Liver (tissue), 8 donors: ENCODE measurements at regions not wholly inside any gene's neighbourhood (a gene's known extent, or its start where the extent isn't known, plus 50 kb on each side); places are given as distances from the start of the nearest gene placed in this dataset.
A peak's percentile ranks its signal among the peaks of the same experiment; 100 is the strongest.

Experiments
- DNase-seq: peaks from one replicate; pipeline ENCODE4 v3.0.0-alpha.2; 2017; ENCODE audit warnings: low spot score
- H3K27ac ChIP-seq, 2 donors: one replicate each; pipeline ENCODE4 v1.7.0; 2013; ENCODE audit warnings: inconsistent platforms in 2 of 2, low read length in 2 of 2, control low read depth in 1 of 2, low read depth in 1 of 2, mild to moderate bottlenecking in 1 of 2
- H3K27me3 ChIP-seq, 4 donors: one replicate each; pipeline versions ENCODE4 v1.6.1 to v1.7.0; 2013; ENCODE audit warnings: low read length in 3 of 4, inconsistent platforms in 1 of 4, mild to moderate bottlenecking in 1 of 4, moderate library complexity in 1 of 4; ENCODE audit not compliant: control insufficient read depth in 4 of 4, insufficient read depth in 4 of 4
- H3K36me3 ChIP-seq, 4 donors: one replicate each; pipeline versions ENCODE4 v1.6.1 to v1.7.0; 2013; ENCODE audit warnings: low read length in 3 of 4, mild to moderate bottlenecking in 3 of 4, low read depth in 1 of 4, moderate library complexity in 1 of 4; ENCODE audit not compliant: control insufficient read depth in 4 of 4, insufficient read depth in 3 of 4
- H3K4me1 ChIP-seq, 4 donors: one replicate each; pipeline versions ENCODE4 v1.6.1 to v1.7.0; 2013; ENCODE audit warnings: low read length in 3 of 4, mild to moderate bottlenecking in 3 of 4, moderate library complexity in 1 of 4; ENCODE audit not compliant: control insufficient read depth in 4 of 4, insufficient read depth in 4 of 4
- H3K4me3 ChIP-seq, 3 donors: one replicate each; pipeline versions ENCODE4 v1.6.1 to v1.7.0; 2013; ENCODE audit warnings: low read length in 3 of 3, control low read depth in 1 of 3, low read depth in 1 of 3, mild to moderate bottlenecking in 1 of 3
- H3K9ac ChIP-seq, 2 donors: one replicate each; pipeline ENCODE4 v1.7.0; 2013; ENCODE audit warnings: low read length in 2 of 2, mild to moderate bottlenecking in 2 of 2, moderate library complexity in 2 of 2, control low read depth in 1 of 2, low read depth in 1 of 2
- H3K9me3 ChIP-seq, 4 donors: one replicate each; pipeline versions ENCODE4 v1.6.1 to v1.7.0; 2013; ENCODE audit warnings: low read length in 3 of 4; ENCODE audit not compliant: control insufficient read depth in 4 of 4
- CTCF ChIP-seq: fragments of 150-350 bp; IDR thresholded peaks from 2 replicates; pipeline ENCODE4 v1.5.1; 2017; ENCODE audit warnings: improper control_type of control experiment, low read depth, low read length; ENCODE audit not compliant: missing input control
- EGR1 ChIP-seq, 2 donors: IDR thresholded peaks; 2 replicates each; pipeline ENCODE4 v1.6.1; 2016 to 2018; ENCODE audit warnings: antibody characterized with exemption in 2 of 2, low read depth in 2 of 2
- FOXA1 ChIP-seq: IDR thresholded peaks from 2 replicates; pipeline ENCODE4 v1.6.1; 2016; ENCODE audit warnings: antibody characterized with exemption
- FOXA2 ChIP-seq: IDR thresholded peaks from 2 replicates; pipeline ENCODE4 v1.6.1; 2016; ENCODE audit warnings: antibody characterized with exemption
- GABPA ChIP-seq, 2 donors: IDR thresholded peaks in 1 of 2; conservative IDR thresholded peaks in 1 of 2; 2 replicates each; pipeline ENCODE4 v1.6.1; 2016; ENCODE audit warnings: antibody characterized with exemption in 2 of 2, mild to moderate bottlenecking in 1 of 2, moderate library complexity in 1 of 2
- HNF4A ChIP-seq, 2 donors: conservative IDR thresholded peaks; 2 replicates each; pipeline ENCODE4 v1.6.1; 2016; ENCODE audit warnings: antibody characterized with exemption in 2 of 2, mild to moderate bottlenecking in 2 of 2
- HNF4G ChIP-seq: IDR thresholded peaks from 2 replicates; pipeline ENCODE4 v1.6.1; 2016; ENCODE audit warnings: antibody characterized with exemption
- JUND ChIP-seq, 2 donors: IDR thresholded peaks; 2 replicates each; pipeline ENCODE4 v1.6.1; 2016; ENCODE audit warnings: antibody characterized with exemption in 2 of 2
- NR2F2 ChIP-seq: IDR thresholded peaks from 2 replicates; pipeline ENCODE4 v1.6.1; 2016; ENCODE audit warnings: antibody characterized with exemption
- RAD21 ChIP-seq, 2 donors: IDR thresholded peaks; 2 replicates each; pipeline ENCODE4 v1.6.1; 2016; ENCODE audit warnings: antibody characterized with exemption in 2 of 2, mild to moderate bottlenecking in 2 of 2
- REST ChIP-seq: IDR thresholded peaks from 2 replicates; pipeline ENCODE4 v1.6.1; 2016; ENCODE audit warnings: antibody characterized with exemption, mild to moderate bottlenecking
- RXRA ChIP-seq, 2 donors: IDR thresholded peaks; 2 replicates each; pipeline ENCODE4 v1.6.1; 2017 to 2018; ENCODE audit warnings: antibody characterized with exemption in 2 of 2, mild to moderate bottlenecking in 1 of 2
- YY1 ChIP-seq: IDR thresholded peaks from 2 replicates; pipeline ENCODE4 v1.6.1; 2016; ENCODE audit warnings: antibody characterized with exemption, mild to moderate bottlenecking
- WGBS: extraction: QIAGEN DNeasy Blood & Tissue Kit; methylation state at CpG from one replicate; pipeline ENCODE4 v1.1.7; 2013; 5-methylcytosine and 5-hydroxymethylcytosine counted together
- TF ChIP-seq, protein P1 (sequence below): IDR thresholded peaks from 2 replicates; pipeline ENCODE4 v1.6.1; 2016; ENCODE audit warnings: antibody characterized with exemption
- TF ChIP-seq, protein P2 (sequence below): IDR thresholded peaks from 2 replicates; pipeline ENCODE4 v1.6.1; 2016; ENCODE audit warnings: antibody characterized with exemption
- TF ChIP-seq, protein P3 (sequence below): IDR thresholded peaks from 2 replicates; pipeline ENCODE4 v1.6.1; 2016; ENCODE audit warnings: antibody characterized with exemption
- donor health status: healthy.
- donor health status: healthy.
- donor health status: healthy.
- donor health status: healthy.
- donor health status: healthy.

- no peak for TF ChIP-seq NR2F2
- TF ChIP-seq RAD21 (IDR thresholded peaks at IDR 0.05) = peak; percentile 70 to 76
These were observed 82.3 kb upstream of the GPR26 start (continued) for GRCh38 chr10:123583639-123584418.

- Histone ChIP-seq H3K4me3 (no peak overlapping the region), H3K36me3 (no peaks in the 10 kb centered on the region), H3K4me1 (peaks cover 0 to 5% (median 0%) of the 10 kb centered on the region in 4 donors), H3K27me3 (peaks cover 0 to 23% (median 5%) of the 10 kb centered on the region in 4 donors), H3K9ac (no peak overlapping the region), H3K9me3 (no peaks in the 10 kb centered on the region), H3K27ac (no peak overlapping the region)
- DNase-seq = no peak
- no peak for TF ChIP-seq RXRA (IDR thresholded peaks at IDR 0.05)
- TF ChIP-seq REST = no peak
- TF ChIP-seq, protein P1, sequence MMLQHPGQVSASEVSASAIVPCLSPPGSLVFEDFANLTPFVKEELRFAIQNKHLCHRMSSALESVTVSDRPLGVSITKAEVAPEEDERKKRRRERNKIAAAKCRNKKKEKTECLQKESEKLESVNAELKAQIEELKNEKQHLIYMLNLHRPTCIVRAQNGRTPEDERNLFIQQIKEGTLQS = no peak
- TF ChIP-seq CTCF = no peak
- no peak for TF ChIP-seq FOXA2
- TF ChIP-seq FOXA1 = no peak
- no peak for TF ChIP-seq YY1
- TF ChIP-seq, protein P2, sequence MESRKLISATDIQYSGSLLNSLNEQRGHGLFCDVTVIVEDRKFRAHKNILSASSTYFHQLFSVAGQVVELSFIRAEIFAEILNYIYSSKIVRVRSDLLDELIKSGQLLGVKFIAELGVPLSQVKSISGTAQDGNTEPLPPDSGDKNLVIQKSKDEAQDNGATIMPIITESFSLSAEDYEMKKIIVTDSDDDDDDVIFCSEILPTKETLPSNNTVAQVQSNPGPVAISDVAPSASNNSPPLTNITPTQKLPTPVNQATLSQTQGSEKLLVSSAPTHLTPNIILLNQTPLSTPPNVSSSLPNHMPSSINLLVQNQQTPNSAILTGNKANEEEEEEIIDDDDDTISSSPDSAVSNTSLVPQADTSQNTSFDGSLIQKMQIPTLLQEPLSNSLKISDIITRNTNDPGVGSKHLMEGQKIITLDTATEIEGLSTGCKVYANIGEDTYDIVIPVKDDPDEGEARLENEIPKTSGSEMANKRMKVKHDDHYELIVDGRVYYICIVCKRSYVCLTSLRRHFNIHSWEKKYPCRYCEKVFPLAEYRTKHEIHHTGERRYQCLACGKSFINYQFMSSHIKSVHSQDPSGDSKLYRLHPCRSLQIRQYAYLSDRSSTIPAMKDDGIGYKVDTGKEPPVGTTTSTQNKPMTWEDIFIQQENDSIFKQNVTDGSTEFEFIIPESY = no peak
- no peak for TF ChIP-seq HNF4G
- TF ChIP-seq JUND (IDR thresholded peaks at IDR 0.05) = no peak
- TF ChIP-seq EGR1 (IDR thresholded peaks at IDR 0.05; ENCODE audit: low read depth in 2 of 2) = no peak
- no peak for TF ChIP-seq GABPA (IDR thresholded peaks at IDR 0.05 in 1 of 2, conservative IDR thresholded peaks at IDR 0.05 in 1 of 2)
- no peak for TF ChIP-seq NR2F2
- no peak for TF ChIP-seq HNF4A (conservative IDR thresholded peaks at IDR 0.05)
- TF ChIP-seq, protein P3, sequence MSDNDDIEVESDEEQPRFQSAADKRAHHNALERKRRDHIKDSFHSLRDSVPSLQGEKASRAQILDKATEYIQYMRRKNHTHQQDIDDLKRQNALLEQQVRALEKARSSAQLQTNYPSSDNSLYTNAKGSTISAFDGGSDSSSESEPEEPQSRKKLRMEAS = no peak
- no peak for TF ChIP-seq RAD21 (IDR thresholded peaks at IDR 0.05)
- 83% methylated on average over 12 of the region's 12 CpGs for WGBS
These were observed 81.8 kb upstream of the GPR26 start for GRCh38 chr10:123584419-123584775.
